AG10803 (cell line): ENCODE measurements at regions not wholly inside any gene's neighbourhood (a gene's known extent, or its start where the extent isn't known, plus 50 kb on each side); places are given as distances from the start of the nearest gene placed in this dataset.

ENCODE experiments used
- DNase-seq: peaks from one replicate; pipeline ENCODE4 v3.0.0; 2010; ENCODE audit warnings: low read depth
- H3K4me3 ChIP-seq: 2 replicates; pipeline ENCODE4 v1.5.1; 2011; ENCODE audit warnings: mild to moderate bottlenecking, low read length, control low read depth
- TF ChIP-seq, protein P1 (sequence below): conservative IDR thresholded peaks from 2 replicates; pipeline ENCODE4 v1.5.1; 2011; ENCODE audit warnings: mild to moderate bottlenecking, low read length, control low read depth, inconsistent platforms

DNA sequence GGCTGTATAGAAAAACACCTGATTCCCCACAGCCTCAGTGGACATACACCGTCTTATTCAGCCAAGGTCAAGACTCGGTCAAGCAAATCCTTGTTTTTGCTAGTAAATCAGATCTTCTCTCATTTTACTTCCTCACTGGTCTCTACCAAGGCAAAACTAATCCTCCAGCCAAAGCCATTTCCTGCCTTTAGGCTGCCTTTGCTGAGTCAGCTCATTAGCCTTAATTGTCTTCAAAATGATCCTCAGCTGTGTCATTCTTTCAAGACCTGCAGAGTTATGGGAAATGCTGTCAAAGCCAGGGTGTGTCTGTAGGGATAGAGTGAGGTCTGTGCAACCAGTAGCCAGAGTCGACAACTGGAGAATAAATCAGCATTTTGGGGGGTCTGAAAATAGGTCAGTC is 107.2 kb upstream of the FAM180A start:
- DNase-seq = peak; percentile 34
- H3K4me3 ChIP-seq = no peak overlapping the region
- TF ChIP-seq, protein P1, sequence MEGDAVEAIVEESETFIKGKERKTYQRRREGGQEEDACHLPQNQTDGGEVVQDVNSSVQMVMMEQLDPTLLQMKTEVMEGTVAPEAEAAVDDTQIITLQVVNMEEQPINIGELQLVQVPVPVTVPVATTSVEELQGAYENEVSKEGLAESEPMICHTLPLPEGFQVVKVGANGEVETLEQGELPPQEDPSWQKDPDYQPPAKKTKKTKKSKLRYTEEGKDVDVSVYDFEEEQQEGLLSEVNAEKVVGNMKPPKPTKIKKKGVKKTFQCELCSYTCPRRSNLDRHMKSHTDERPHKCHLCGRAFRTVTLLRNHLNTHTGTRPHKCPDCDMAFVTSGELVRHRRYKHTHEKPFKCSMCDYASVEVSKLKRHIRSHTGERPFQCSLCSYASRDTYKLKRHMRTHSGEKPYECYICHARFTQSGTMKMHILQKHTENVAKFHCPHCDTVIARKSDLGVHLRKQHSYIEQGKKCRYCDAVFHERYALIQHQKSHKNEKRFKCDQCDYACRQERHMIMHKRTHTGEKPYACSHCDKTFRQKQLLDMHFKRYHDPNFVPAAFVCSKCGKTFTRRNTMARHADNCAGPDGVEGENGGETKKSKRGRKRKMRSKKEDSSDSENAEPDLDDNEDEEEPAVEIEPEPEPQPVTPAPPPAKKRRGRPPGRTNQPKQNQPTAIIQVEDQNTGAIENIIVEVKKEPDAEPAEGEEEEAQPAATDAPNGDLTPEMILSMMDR = no peak

DNA sequence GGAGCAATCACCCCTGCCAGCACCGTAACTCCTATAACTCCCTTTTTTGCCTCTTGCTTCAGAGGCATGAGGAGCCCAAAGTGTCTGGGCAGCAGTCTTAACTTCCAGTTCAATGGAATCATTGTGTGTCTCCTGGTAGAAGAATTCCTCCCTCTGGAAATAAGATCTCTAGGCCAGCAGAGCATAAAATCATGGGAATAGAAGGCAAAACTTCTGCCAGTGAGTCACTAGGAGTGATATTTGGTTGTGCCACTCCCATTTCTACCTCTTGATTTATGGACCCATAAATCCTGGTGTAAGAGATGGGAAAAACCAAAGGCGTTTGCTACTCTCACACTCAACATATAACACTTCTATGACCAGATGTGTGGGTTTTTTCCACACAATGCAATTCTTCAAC is 104.9 kb upstream of the FAM180A start:
- TF ChIP-seq, protein P1 = no peak
- peak; percentile 40 for DNase-seq
- no peak overlapping the region for H3K4me3 ChIP-seq

DNA sequence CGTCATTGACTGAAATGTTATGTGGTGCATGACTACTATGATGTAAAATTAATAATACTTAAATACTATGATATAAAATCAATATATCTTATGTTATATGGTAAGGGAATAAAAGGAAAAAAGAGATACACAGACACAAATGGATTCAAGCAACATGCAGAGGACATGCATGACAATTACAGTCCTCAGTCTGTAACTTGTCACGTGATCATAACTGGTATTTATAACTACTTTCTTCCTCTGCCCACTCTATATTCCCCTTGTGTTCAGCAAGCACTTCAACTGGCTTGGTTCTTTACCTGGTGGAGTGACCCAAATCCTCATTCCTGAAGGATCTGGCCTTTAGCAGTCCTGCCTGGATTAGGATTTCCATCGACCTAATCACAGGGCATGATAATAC is 104.4 kb upstream of the FAM180A start:
- TF ChIP-seq, protein P1 = no peak
- no peak for DNase-seq
- H3K4me3 ChIP-seq = no peak overlapping the region

DNA sequence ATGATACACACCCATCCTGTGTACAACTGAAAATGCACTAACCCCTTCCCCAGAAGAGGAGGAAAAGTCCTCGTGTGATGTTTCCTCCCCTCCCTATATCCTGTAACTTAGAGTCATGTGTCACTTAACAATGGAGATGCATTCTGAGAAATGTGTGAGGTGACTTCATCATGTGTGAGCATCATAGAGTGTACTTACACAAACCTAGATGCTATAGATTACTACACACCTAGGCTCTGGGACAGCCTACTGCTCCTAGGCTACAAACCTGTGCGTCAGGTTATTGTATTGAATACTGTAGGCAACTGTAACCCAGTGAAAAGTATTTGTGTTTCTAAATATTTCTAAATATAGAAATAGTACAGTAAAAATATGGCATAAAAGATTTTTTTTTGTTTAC is 98.6 kb upstream of the FAM180A start:
- TF ChIP-seq, protein P1 = no peak
- no peak for DNase-seq
- no peak overlapping the region for H3K4me3 ChIP-seq

DNA sequence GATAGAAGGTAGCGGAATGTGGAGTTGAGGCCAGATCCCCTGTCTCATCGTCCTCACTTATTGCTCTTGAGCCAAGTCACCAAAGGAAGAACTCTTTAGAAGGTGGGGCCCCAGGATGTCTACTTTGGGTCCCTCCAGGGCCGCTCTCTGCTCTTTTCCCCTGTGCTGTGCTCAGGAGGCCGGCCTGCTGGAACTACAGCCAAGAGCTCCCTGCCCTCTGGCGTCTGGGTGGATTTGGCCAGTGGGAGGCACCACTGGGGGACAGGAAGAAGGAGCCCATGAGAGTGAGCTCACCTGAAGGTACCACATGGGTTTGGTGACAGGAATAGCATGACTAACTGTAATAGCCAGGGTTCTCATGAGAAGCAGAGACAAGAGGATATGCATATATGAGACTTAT is 97.7 kb upstream of the FAM180A start:
- H3K4me3 ChIP-seq = no peak overlapping the region
- TF ChIP-seq, protein P1 = no peak
- no peak for DNase-seq

DNA sequence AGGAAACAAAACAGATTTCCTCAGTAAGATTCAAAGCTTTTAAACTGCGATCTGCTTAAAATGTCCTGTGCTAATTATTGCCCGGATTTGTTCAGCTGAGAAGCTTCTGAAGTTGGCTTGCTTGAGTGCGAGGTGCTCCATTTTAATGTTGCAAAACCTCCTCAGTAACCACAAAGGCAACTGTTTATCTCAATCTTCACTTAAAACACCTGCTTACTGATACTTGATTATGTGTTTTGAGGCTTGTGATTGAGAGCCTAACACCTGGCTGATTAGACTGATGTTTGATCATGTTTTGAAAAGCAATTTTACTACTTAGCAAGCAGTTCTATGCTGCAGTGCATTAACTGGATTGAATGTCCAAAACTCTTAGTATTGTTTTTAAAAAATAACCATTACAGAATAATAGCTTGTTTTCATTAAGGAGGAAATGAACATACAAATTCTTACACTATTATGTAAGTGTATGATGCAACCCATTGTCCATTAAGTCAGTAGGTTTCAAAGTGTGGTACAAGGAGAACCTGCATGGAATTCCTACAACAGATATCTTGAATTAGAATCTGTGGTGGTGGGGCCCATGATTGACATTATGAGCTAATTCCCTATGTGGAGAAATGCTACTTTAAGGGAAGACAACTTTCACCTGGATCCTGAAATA is 96.9 kb upstream of the FAM180A start:
- no peak overlapping the region for H3K4me3 ChIP-seq
- DNase-seq = peak; percentile 1
- TF ChIP-seq, protein P1 = no peak

DNA sequence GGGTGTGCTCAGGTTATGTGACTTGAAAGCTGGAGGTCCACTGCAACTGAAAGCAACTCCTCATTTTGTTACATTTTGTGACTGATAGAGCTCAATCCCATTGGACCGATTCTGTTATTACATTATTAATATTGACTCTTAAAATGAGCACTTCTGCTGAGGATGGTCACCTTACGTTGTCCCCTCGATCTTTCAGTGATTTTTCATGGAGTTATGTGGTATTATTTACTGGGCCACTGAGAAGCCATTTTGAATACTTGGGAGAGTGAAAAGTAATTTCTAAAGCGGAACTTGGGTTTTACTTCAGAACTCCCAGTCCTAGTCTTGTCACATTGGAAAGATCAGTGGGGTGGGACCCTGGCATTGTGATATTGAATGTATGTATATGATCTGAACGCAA is 96.3 kb upstream of the FAM180A start:
- DNase-seq = no peak
- H3K4me3 ChIP-seq = no peak overlapping the region
- TF ChIP-seq, protein P1 = no peak
